ENCODE measurements at regions not wholly inside any gene's neighbourhood (a gene's known extent, or its start where the extent isn't known, plus 50 kb on each side); places are given as distances from the start of the nearest gene placed in this dataset.

DNA sequence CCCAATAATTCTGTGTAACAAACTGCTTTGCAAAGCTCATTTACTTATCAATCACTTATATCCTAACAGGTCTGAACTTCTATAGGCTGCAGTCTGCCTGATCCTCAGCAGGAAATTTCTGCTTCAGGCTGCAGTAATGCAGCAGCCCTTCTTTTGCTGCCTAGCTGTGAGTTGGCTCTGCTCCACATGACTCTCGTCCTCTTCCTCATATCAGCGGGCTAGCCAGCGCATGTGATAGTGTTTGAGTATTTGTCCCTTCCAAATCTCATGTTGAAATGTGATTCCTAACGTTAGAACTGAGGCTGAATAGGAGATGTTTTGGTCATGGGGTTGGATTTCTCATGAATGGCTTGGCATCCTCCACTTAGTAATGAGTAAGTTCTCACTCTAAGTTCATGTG lies 387.8 kb downstream of the SEMA3D start:
- peak overlapping the region; percentile 7 for H2AFZ ChIP-seq (ENCODE audit: low read length)
- H3K27ac ChIP-seq (ENCODE audit: low read depth, low read length): no peak overlapping the region
- no peak for TF ChIP-seq CTCF (IDR thresholded peaks at IDR 0.05; ENCODE audit: extremely low read depth, low read depth, low read length)
- H3K4me3 ChIP-seq (ENCODE audit: insufficient read depth, low read length): no peak overlapping the region
- no peaks in the 10 kb centered on the region for H3K9me3 ChIP-seq (ENCODE audit: low read depth, low read length)
- peaks cover 3% of the 10 kb centered on the region for H3K4me1 ChIP-seq (ENCODE audit: insufficient read depth, low read length)
- H3K4me2 ChIP-seq (ENCODE audit: insufficient read depth, low read length): no peak overlapping the region
- H4K20me1 ChIP-seq (ENCODE audit: insufficient read depth, low read length): no peaks in the 10 kb centered on the region
- DNase-seq (ENCODE audit: insufficient read length, low spot score, missing footprints): no peak
- H3K79me2 ChIP-seq (ENCODE audit: insufficient read depth, low read length): no peaks in the 10 kb centered on the region
- no peaks in the 10 kb centered on the region for H3K27me3 ChIP-seq (ENCODE audit: insufficient read depth, low read length)
- H3K36me3 ChIP-seq (ENCODE audit: insufficient read depth, low read length): no peaks in the 10 kb centered on the region

GRCh38 chr7:84792231-84792893 lies 394.5 kb downstream of the SEMA3D start:
- no peak for DNase-seq (ENCODE audit: insufficient read length, low spot score, missing footprints)

GRCh38 chr7:84790882-84791281 lies 396.0 kb downstream of the SEMA3D start:
- H3K4me3 ChIP-seq (ENCODE audit: insufficient read depth, low read length): no peak overlapping the region
- H3K36me3 ChIP-seq (ENCODE audit: insufficient read depth, low read length): no peaks in the 10 kb centered on the region
- DNase-seq (ENCODE audit: insufficient read length, low spot score, missing footprints): peak; percentile 19
- no peaks in the 10 kb centered on the region for H3K27me3 ChIP-seq (ENCODE audit: insufficient read depth, low read length)
- no peaks in the 10 kb centered on the region for H4K20me1 ChIP-seq (ENCODE audit: insufficient read depth, low read length)
- H3K4me1 ChIP-seq (ENCODE audit: insufficient read depth, low read length): peaks cover 18% of the 10 kb centered on the region
- no peaks in the 10 kb centered on the region for H3K79me2 ChIP-seq (ENCODE audit: insufficient read depth, low read length)
- H3K27ac ChIP-seq (ENCODE audit: low read depth, low read length): no peak overlapping the region
- no peak overlapping the region for H2AFZ ChIP-seq (ENCODE audit: low read length)
- TF ChIP-seq CTCF (IDR thresholded peaks at IDR 0.05; ENCODE audit: extremely low read depth, low read depth, low read length): no peak
- H3K9me3 ChIP-seq (ENCODE audit: low read depth, low read length): no peaks in the 10 kb centered on the region
- peak overlapping the region; percentile 49 for H3K4me2 ChIP-seq (ENCODE audit: insufficient read depth, low read length)

More at GRCh38 chr7:84792231-84792893, 394.5 kb downstream of the SEMA3D start:
- peak overlapping the region; percentile 36 for H2AFZ ChIP-seq (ENCODE audit: low read length)
- H3K9me3 ChIP-seq (ENCODE audit: low read depth, low read length): no peaks in the 10 kb centered on the region
- no peaks in the 10 kb centered on the region for H3K27me3 ChIP-seq (ENCODE audit: insufficient read depth, low read length)
- peaks cover 18% of the 10 kb centered on the region for H3K4me1 ChIP-seq (ENCODE audit: insufficient read depth, low read length)
- TF ChIP-seq CTCF (IDR thresholded peaks at IDR 0.05; ENCODE audit: extremely low read depth, low read depth, low read length): no peak
- no peaks in the 10 kb centered on the region for H3K36me3 ChIP-seq (ENCODE audit: insufficient read depth, low read length)
- no peak overlapping the region for H3K4me2 ChIP-seq (ENCODE audit: insufficient read depth, low read length)
- H3K4me3 ChIP-seq (ENCODE audit: insufficient read depth, low read length): no peak overlapping the region
- no peaks in the 10 kb centered on the region for H3K79me2 ChIP-seq (ENCODE audit: insufficient read depth, low read length)
- no peaks in the 10 kb centered on the region for H4K20me1 ChIP-seq (ENCODE audit: insufficient read depth, low read length)
- no peak overlapping the region for H3K27ac ChIP-seq (ENCODE audit: low read depth, low read length)

DNA sequence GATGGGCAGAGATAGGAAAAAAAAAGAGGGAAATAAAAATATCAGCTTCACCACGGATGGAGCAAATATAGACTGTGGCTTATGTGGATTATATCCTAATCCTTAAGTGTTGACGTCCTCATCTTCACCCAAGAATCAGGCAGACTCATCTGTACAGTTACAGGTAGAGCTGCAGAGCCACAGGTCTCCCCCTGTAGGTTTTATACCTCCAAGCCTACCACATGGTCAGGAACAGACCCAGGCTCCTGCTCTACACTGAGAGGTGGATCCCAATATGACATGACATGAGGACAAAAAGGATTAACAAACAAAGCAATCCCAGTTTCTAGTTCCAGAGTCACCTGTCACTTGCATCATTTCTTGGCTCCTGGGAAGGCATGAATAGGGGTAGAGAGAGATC lies 400.8 kb downstream of the SEMA3D start:
- Histone ChIP-seq H2AFZ (ENCODE audit: low read length) (no peak overlapping the region), H3K36me3 (ENCODE audit: insufficient read depth, low read length) (no peaks in the 10 kb centered on the region), H4K20me1 (ENCODE audit: insufficient read depth, low read length) (no peaks in the 10 kb centered on the region), H3K79me2 (ENCODE audit: insufficient read depth, low read length) (no peaks in the 10 kb centered on the region), H3K4me2 (ENCODE audit: insufficient read depth, low read length) (no peak overlapping the region), H3K4me1 (ENCODE audit: insufficient read depth, low read length) (peaks cover 9% of the 10 kb centered on the region), H3K4me3 (ENCODE audit: insufficient read depth, low read length) (no peak overlapping the region), H3K9me3 (ENCODE audit: low read depth, low read length) (no peaks in the 10 kb centered on the region), H3K27me3 (ENCODE audit: insufficient read depth, low read length) (no peaks in the 10 kb centered on the region), H3K27ac (ENCODE audit: low read depth, low read length) (no peak overlapping the region)
- DNase-seq (ENCODE audit: insufficient read length, low spot score, missing footprints): no peak
- TF ChIP-seq CTCF (IDR thresholded peaks at IDR 0.05; ENCODE audit: extremely low read depth, low read depth, low read length): no peak
